Calu3 (cell line): ENCODE measurements at regions not wholly inside any gene's neighbourhood (a gene's known extent, or its start where the extent isn't known, plus 50 kb on each side); places are given as distances from the start of the nearest gene placed in this dataset.
A peak's percentile ranks its signal among the peaks of the same experiment; 100 is the strongest.

ENCODE experiments used
- BruUV-seq: library from RNA; stranded (reverse); fragments of 400-500 nt; replicated peaks from 2 replicates; lab custom pipeline; 2021; lab: Mats Ljungman, UMichigan
- CTCF ChIA-PET: fragments of 300-600 bp; sonication (Branson Sonifier 250); formaldehyde crosslinking; loops from one replicate; lab custom pipeline; 2022; ENCODE audit warnings: antibody characterized with exemption; lab: Charles Lee
- DNase-seq: peaks from one replicate; pipeline ENCODE4 v3.0.0; 2022
- H3K27ac Mint-ChIP-seq: one replicate; pipeline ENCODE4 v1.8.0; 2022; ENCODE audit warnings: mixed read lengths; ENCODE audit not compliant: unreplicated experiment
- H3K27me3 Mint-ChIP-seq: one replicate; pipeline ENCODE4 v1.8.0; 2022; ENCODE audit warnings: mixed read lengths; ENCODE audit not compliant: unreplicated experiment
- H3K36me3 Mint-ChIP-seq: one replicate; pipeline ENCODE4 v1.8.0; 2022; ENCODE audit warnings: mild to moderate bottlenecking, moderate library complexity, mixed read lengths; ENCODE audit not compliant: insufficient read depth, unreplicated experiment
- H3K4me1 Mint-ChIP-seq: one replicate; pipeline ENCODE4 v1.8.0; 2022; ENCODE audit warnings: mild to moderate bottlenecking, low read depth, mixed read lengths; ENCODE audit not compliant: unreplicated experiment
- H3K4me3 Mint-ChIP-seq: one replicate; pipeline ENCODE4 v1.8.0; 2022; ENCODE audit warnings: mild to moderate bottlenecking, low read depth, moderate library complexity, mixed read lengths; ENCODE audit not compliant: unreplicated experiment
- H3K9me3 Mint-ChIP-seq: one replicate; pipeline ENCODE4 v1.8.0; 2022; ENCODE audit warnings: low read depth, mixed read lengths; ENCODE audit not compliant: unreplicated experiment
- CTCF ChIP-seq: fragments of 200-600 bp; IDR thresholded peaks from one replicate; pipeline ENCODE4 v1.8.0; 2022; ENCODE audit warnings: antibody characterized with exemption; ENCODE audit not compliant: unreplicated experiment
- intact Hi-C: fragments of 100-400 bp; cut with micrococcal nuclease; formaldehyde crosslinking; loops from one replicate; pipeline ENCODE4 v1.10.0; 2022; ENCODE audit not compliant: unreplicated experiment

GRCh38 chr7:155195939-155196523, 101.6 kb upstream of the INSIG1 start:
- Mint-ChIP-seq H3K9me3 (peaks cover 11% of the 10 kb centered on the region), H3K36me3 (peaks cover 4% of the 10 kb centered on the region), H3K27me3 (no peaks in the 10 kb centered on the region), H3K27ac (no peak overlapping the region), H3K4me3 (no peak overlapping the region), H3K4me1 (peaks cover 33% of the 10 kb centered on the region)
- CTCF ChIA-PET = interaction anchor here (0.6 kb wide), 1 partner anchor 617 kb away, joined by 3 read pairs; no protein-coding TSS in a partner anchor
- no peak for TF ChIP-seq CTCF
- DNase-seq = no peak
- intact Hi-C loops = no loop called here
- no TSS peak for BruUV-seq

GRCh38 chr7:155198196-155198892, 99.3 kb upstream of the INSIG1 start:
- no TSS peak for BruUV-seq
- no peak overlapping the region for H3K4me3 Mint-ChIP-seq
- H3K9me3 Mint-ChIP-seq = peaks cover 8% of the 10 kb centered on the region
- H3K27me3 Mint-ChIP-seq = no peaks in the 10 kb centered on the region
- intact Hi-C loops = no loop called here
- DNase-seq = no peak
- TF ChIP-seq CTCF = no peak
- CTCF ChIA-PET = interaction anchor here (1.0 kb wide), 1 partner anchor 9 kb away, joined by 3 read pairs; no protein-coding TSS in a partner anchor
- peak overlapping the region; percentile 53 for H3K27ac Mint-ChIP-seq
- peaks cover 4% of the 10 kb centered on the region for H3K36me3 Mint-ChIP-seq
- peaks cover 32% of the 10 kb centered on the region for H3K4me1 Mint-ChIP-seq

- Mint-ChIP-seq H3K4me1 (peaks cover 32% of the 10 kb centered on the region), H3K27me3 (no peaks in the 10 kb centered on the region), H3K36me3 (peaks cover 4% of the 10 kb centered on the region), H3K4me3 (no peak overlapping the region), H3K27ac (peak overlapping the region; percentile 53), H3K9me3 (peaks cover 8% of the 10 kb centered on the region)
- TF ChIP-seq CTCF = no peak
- no TSS peak for BruUV-seq
- CTCF ChIA-PET = interaction anchor here (0.9 to 1.0 kb wide), 2 partner anchors 8 to 10 kb away, joined by 3 read pairs; no protein-coding TSS in a partner anchor
- no peak for DNase-seq
- intact Hi-C loops = no loop called here
Measured at GRCh38 chr7:155198901-155199845, 98.5 kb upstream of the INSIG1 start.

GRCh38 chr7:155201325-155202087, 96.2 kb upstream of the INSIG1 start:
- H3K27ac Mint-ChIP-seq = no peak overlapping the region
- CTCF ChIA-PET = no interaction called here
- no peak for DNase-seq
- TF ChIP-seq CTCF = no peak
- peaks cover 5% of the 10 kb centered on the region for H3K9me3 Mint-ChIP-seq
- no TSS peak for BruUV-seq
- H3K4me3 Mint-ChIP-seq = no peak overlapping the region
- peaks cover 49% of the 10 kb centered on the region for H3K4me1 Mint-ChIP-seq
- intact Hi-C loops = no loop called here
- H3K27me3 Mint-ChIP-seq = no peaks in the 10 kb centered on the region
- H3K36me3 Mint-ChIP-seq = peaks cover 13% of the 10 kb centered on the region
